ENCODE measurements at regions not wholly inside any gene's neighbourhood (a gene's known extent, or its start where the extent isn't known, plus 50 kb on each side); places are given as distances from the start of the nearest gene placed in this dataset.

- no peak for TF ChIP-seq CTCF (IDR thresholded peaks at IDR 0.05)
- no peak for TF ChIP-seq POLR2A (IDR thresholded peaks at IDR 0.05)
Observed at GRCh38 chr2:18907508-18907907, 318.1 kb upstream of the NT5C1B start.

Measured in esophagus squamous epithelium (tissue), 4 donors.